VCaP (cell line): ENCODE measurements at regions not wholly inside any gene's neighbourhood (a gene's known extent, or its start where the extent isn't known, plus 50 kb on each side); places are given as distances from the start of the nearest gene placed in this dataset.

Experiments used
- H3K27ac ChIP-seq: fragments of 450-650 bp; 2 replicates; pipeline ENCODE4 v1.5.1; 2017
- TF ChIP-seq, protein P1 (sequence below): fragments of 450-650 bp; conservative IDR thresholded peaks from 2 replicates; pipeline ENCODE4 v1.5.1; 2017; ENCODE audit warnings: mild to moderate bottlenecking, moderate library complexity

DNA sequence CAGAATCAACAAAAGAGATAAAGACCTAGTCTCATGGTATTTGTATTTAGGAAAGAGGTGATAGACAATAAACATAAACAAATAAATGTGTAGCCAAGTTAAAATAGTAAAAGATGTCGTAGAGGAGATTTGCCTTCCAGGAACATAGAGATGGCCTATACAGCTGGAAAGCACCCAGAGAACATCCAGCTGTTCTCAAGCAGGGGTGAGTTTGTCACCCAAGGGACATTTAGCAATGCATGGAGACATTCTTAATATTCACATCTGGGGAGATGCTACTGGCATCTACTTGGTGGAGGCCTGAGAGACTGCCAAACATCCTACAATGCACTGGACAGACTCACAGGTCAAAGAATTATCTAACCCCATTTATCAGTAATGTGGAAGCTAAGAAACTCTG, 88.3 kb downstream of the C11orf87 start:
- no peak overlapping the region for H3K27ac ChIP-seq
- TF ChIP-seq, protein P1, sequence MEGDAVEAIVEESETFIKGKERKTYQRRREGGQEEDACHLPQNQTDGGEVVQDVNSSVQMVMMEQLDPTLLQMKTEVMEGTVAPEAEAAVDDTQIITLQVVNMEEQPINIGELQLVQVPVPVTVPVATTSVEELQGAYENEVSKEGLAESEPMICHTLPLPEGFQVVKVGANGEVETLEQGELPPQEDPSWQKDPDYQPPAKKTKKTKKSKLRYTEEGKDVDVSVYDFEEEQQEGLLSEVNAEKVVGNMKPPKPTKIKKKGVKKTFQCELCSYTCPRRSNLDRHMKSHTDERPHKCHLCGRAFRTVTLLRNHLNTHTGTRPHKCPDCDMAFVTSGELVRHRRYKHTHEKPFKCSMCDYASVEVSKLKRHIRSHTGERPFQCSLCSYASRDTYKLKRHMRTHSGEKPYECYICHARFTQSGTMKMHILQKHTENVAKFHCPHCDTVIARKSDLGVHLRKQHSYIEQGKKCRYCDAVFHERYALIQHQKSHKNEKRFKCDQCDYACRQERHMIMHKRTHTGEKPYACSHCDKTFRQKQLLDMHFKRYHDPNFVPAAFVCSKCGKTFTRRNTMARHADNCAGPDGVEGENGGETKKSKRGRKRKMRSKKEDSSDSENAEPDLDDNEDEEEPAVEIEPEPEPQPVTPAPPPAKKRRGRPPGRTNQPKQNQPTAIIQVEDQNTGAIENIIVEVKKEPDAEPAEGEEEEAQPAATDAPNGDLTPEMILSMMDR: no peak

DNA sequence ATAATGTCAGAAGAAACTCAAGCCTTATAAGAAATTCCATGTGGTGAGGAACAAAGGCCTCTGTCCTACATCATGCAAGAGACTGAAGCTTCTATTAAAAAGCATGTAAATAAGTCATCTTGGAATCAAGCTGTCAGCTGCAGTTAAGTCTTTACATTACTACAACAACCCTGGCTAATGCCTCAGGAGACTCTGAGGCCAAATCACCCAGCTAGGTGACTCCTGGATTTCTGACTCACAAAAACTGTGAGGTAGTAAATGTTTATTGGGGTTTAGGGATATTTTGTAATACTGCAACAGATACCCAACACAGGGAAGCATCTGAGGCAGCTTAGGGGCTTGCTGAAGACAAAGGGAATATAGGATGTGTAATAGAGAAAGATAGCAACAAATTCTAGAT, 89.6 kb downstream of the C11orf87 start:
- TF ChIP-seq, protein P1: no peak
- H3K27ac ChIP-seq: no peak overlapping the region

GRCh38 chr11:109512249-109512648, 90.3 kb downstream of the C11orf87 start:
- H3K27ac ChIP-seq: no peak overlapping the region
- TF ChIP-seq, protein P1: no peak

DNA sequence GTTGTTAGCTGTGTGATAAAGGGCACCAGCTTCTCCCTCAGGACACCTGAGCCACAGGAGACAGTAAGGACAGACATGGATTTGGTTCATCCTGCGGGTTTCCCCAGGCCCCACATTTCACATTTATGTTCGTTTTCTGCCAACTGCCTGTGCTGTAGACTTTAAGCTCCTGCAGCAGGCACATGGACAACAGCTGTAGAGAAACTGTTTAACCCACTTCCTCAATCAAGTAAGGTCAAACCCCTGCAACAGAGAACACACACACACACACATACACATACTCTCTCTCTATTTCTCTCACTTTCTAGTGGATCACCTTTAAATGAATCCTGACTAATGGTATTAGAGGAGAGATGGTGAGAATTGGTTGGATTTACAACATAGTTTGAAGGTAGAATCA, 90.7 kb downstream of the C11orf87 start:
- TF ChIP-seq, protein P1: no peak
- no peak overlapping the region for H3K27ac ChIP-seq

DNA sequence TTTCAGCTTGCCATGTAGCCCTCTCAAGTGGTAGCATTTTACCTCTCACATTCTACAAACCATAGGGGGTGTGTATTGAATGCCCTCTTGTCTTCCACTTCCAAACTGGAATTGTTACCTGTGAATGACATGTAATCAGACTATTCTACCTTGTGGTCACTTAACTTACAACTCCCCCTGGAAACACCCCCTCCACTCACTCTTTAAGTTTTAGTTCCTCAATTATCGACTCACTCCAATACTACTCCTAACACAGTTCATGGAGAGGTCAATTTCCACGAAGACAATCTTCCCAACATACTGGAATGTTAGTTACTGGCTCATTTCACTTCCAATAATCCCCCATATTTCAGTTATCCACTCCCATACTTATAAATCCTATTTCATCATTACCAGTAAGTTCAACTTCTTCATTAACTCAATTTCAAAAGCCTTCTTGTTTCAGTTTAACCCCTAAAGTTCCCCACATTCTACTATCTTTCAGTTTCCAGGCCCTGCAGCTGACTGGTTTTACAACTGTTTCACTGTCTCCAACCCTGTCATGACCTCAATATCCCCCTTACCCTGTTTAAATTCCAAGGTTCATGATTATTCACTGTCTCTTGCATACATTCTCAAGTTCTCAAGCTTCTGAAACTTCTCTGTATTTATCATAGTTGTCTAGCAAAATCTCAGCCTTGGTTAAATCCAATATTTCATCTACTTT, 92.5 kb downstream of the C11orf87 start:
- H3K27ac ChIP-seq: no peak overlapping the region
- TF ChIP-seq, protein P1: no peak

GRCh38 chr11:109519253-109519652, 97.3 kb downstream of the C11orf87 start:
- no peak overlapping the region for H3K27ac ChIP-seq
- TF ChIP-seq, protein P1: no peak

DNA sequence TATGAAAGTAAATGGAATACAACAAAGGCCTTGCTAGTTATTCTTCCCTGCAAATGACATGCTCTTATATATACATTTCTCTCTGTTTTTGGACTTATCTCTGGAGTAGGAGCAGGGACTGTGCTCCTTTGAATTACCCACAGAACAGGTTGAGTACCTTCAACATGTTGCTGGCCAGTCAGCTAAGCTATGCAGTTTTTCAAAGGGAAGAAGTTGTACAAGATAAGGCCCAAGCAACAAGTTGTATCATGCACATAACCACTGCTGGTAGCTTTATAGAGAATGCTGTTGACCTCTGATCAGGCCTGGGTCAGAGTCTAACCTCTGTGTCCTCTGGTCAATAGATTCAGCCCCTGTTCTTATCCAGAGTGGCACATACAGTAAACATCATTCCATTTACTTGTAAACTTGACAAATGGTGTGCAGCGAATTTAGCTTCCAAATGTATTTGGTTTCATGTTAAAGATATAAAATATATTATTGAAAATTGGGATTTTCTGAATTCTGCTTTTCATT, 99.6 kb downstream of the C11orf87 start:
- no peak overlapping the region for H3K27ac ChIP-seq
- TF ChIP-seq, protein P1: no peak
